ENCODE measurements at regions not wholly inside any gene's neighbourhood (a gene's known extent, or its start where the extent isn't known, plus 50 kb on each side); places are given as distances from the start of the nearest gene placed in this dataset.

DNA sequence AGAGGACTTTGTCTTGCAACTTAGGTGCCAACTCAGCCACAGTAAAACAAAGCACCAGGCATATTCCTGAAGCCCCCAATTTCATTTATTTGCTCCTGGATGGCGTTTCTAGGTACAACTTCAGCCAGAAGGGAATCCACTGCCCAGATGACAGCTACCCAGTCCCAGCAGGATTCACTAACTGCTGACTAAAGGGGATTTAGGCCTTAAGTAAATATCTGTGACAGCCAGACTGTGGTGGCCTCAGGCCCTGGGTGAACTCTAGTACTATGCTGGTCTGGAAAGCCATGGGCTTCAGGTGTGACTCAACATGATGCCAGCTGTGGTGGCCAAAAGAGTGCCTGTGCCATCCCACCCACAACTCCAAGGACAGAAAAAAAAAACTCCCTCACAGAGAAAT is 396.1 kb upstream of the CCNG1 start:
- Histone ChIP-seq H3K27me3 (ENCODE audit: low read length) (no peaks in the 10 kb centered on the region), H3K4me1 (ENCODE audit: low read length) (no peaks in the 10 kb centered on the region), H2AFZ (ENCODE audit: low read length) (no peak overlapping the region), H3K79me2 (ENCODE audit: low read length) (no peaks in the 10 kb centered on the region), H3K9me3 (ENCODE audit: low read length) (no peaks in the 10 kb centered on the region), H3K4me3 (ENCODE audit: low read length) (no peak overlapping the region), H3K9ac (ENCODE audit: low read length) (no peak overlapping the region), H3K27ac (ENCODE audit: low read length) (no peak overlapping the region), H3K9me2 (replicated peaks; ENCODE audit: insufficient read depth, low read length) (no peaks in the 10 kb centered on the region), H3K36me3 (ENCODE audit: insufficient read depth, low read length) (no peaks in the 10 kb centered on the region), H4K20me1 (ENCODE audit: insufficient read depth, low read depth, low read length) (no peaks in the 10 kb centered on the region), H3K4me2 (ENCODE audit: low read depth, low read length, poor library complexity, severe bottlenecking) (no peak overlapping the region)
- DNase-seq = no peak

DNA sequence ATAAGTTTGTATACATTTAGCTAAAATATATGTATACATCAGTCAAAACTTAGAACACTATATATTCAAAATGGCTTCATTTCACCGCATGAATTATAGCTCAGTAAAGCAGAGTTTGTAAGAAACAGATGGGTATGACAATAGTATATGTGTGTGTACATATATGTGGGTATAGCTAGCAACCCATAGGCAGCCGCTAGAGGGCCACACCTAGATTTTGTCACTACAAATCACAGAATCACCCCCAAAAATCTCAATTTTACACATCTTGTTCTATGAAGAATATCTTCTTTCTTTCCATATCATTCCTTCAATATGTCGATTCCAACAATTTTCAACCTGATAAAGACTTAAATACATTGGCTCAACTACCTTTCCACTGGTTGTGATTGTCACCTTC is 357.8 kb upstream of the CCNG1 start:
- no peak overlapping the region for H3K27ac ChIP-seq (ENCODE audit: low read length)
- H3K4me2 ChIP-seq (ENCODE audit: low read depth, low read length, poor library complexity, severe bottlenecking) = no peak overlapping the region
- no peak overlapping the region for H3K9ac ChIP-seq (ENCODE audit: low read length)
- DNase-seq = peak; percentile 73
- H3K27me3 ChIP-seq (ENCODE audit: low read length) = no peaks in the 10 kb centered on the region
- H3K9me3 ChIP-seq (ENCODE audit: low read length) = no peaks in the 10 kb centered on the region
- H3K36me3 ChIP-seq (ENCODE audit: insufficient read depth, low read length) = no peaks in the 10 kb centered on the region
- no peak overlapping the region for H3K4me3 ChIP-seq (ENCODE audit: low read length)
- no peak overlapping the region for H2AFZ ChIP-seq (ENCODE audit: low read length)
- no peaks in the 10 kb centered on the region for H3K4me1 ChIP-seq (ENCODE audit: low read length)
- no peaks in the 10 kb centered on the region for H3K79me2 ChIP-seq (ENCODE audit: low read length)
- no peaks in the 10 kb centered on the region for H4K20me1 ChIP-seq (ENCODE audit: insufficient read depth, low read depth, low read length)
- no peaks in the 10 kb centered on the region for H3K9me2 ChIP-seq (replicated peaks; ENCODE audit: insufficient read depth, low read length)

DNA sequence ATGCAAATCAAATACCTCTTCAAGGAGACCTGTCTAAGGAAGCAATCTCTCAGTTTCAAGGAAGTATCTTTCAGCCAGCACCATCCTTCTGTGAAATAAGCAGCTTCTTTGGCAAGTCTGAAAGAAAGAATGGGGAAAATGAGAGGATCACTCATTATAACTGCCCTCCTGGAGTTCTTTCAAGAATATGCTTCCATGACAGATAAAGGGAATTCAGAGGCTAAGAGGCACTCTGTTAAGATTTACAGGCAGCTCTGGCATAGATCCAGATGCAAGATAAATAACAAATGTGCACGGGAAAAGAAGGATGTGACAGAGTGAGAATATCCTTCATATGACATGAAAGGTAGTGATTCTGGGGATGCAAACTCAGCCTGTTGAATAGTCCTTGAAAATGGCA is 348.2 kb upstream of the CCNG1 start:
- Histone ChIP-seq H3K9me3 (ENCODE audit: low read length) (no peaks in the 10 kb centered on the region), H3K27me3 (ENCODE audit: low read length) (no peaks in the 10 kb centered on the region), H3K9ac (ENCODE audit: low read length) (no peak overlapping the region), H3K36me3 (ENCODE audit: insufficient read depth, low read length) (no peaks in the 10 kb centered on the region), H3K4me2 (ENCODE audit: low read depth, low read length, poor library complexity, severe bottlenecking) (no peak overlapping the region), H3K79me2 (ENCODE audit: low read length) (no peaks in the 10 kb centered on the region), H3K4me1 (ENCODE audit: low read length) (peaks cover 5% of the 10 kb centered on the region), H3K4me3 (ENCODE audit: low read length) (no peak overlapping the region), H3K27ac (ENCODE audit: low read length) (no peak overlapping the region), H2AFZ (ENCODE audit: low read length) (no peak overlapping the region), H3K9me2 (replicated peaks; ENCODE audit: insufficient read depth, low read length) (no peaks in the 10 kb centered on the region), H4K20me1 (ENCODE audit: insufficient read depth, low read depth, low read length) (no peaks in the 10 kb centered on the region)
- DNase-seq = no peak

DNA sequence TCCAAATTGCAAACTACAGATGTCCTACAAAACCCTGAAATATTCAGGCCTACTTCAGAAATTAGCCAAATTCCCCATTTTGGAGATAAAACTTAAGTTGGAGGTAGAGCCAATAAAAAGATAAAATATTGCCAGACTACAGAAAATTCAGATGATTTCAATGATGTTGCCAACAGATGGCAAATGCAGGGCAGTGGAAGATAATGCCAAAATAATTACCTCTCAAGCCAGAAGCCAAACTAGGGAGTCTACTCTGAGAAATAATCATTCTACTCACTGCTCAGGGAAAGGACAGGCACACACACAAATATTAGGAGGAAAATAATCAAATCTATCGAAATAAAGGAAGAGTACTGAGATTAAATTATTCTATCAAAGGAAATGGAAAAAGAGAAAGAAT is 347.5 kb upstream of the CCNG1 start:
- Histone ChIP-seq H2AFZ (ENCODE audit: low read length) (no peak overlapping the region), H3K4me2 (ENCODE audit: low read depth, low read length, poor library complexity, severe bottlenecking) (no peak overlapping the region), H4K20me1 (ENCODE audit: insufficient read depth, low read depth, low read length) (no peaks in the 10 kb centered on the region), H3K9ac (ENCODE audit: low read length) (no peak overlapping the region), H3K79me2 (ENCODE audit: low read length) (no peaks in the 10 kb centered on the region), H3K9me2 (replicated peaks; ENCODE audit: insufficient read depth, low read length) (no peaks in the 10 kb centered on the region), H3K27ac (ENCODE audit: low read length) (no peak overlapping the region), H3K4me1 (ENCODE audit: low read length) (peaks cover 12% of the 10 kb centered on the region), H3K9me3 (ENCODE audit: low read length) (no peaks in the 10 kb centered on the region), H3K36me3 (ENCODE audit: insufficient read depth, low read length) (no peaks in the 10 kb centered on the region), H3K27me3 (ENCODE audit: low read length) (no peaks in the 10 kb centered on the region), H3K4me3 (ENCODE audit: low read length) (no peak overlapping the region)
- no peak for DNase-seq

DNA sequence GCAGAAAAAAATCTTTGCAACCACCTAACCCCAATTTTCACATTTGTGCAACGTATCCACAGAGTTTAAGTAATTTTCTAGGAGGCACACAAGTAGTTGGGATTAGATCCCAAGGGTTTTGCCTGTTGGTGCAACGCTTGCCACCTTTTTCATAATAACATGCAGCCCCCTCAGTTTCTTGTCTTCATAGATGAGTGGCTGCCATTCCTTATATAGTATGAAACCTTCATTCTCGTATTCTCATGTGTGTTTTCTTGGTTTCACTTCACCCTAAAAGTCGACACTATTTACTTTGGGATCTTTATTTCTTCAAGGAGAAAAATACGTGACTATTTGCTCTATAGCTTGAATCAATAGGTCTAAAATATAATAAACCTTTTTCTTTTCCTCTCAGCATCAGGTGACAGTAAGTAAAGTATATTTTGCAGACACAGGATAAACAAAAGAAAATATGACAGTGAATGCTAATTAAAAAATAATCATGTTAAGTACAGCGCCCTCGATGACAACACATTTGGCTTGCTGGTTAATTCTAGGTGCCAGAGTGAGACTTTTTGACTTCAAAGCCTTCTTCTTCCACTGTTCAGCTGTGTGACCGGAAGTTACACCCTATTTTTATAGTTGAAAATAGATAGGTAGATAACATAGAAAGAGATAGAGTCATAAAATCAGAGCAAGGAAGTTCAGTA is 342.8 kb upstream of the CCNG1 start:
- no peak for DNase-seq
- Histone ChIP-seq H3K4me1 (ENCODE audit: low read length) (peaks cover 13% of the 10 kb centered on the region), H3K9ac (ENCODE audit: low read length) (no peak overlapping the region), H3K79me2 (ENCODE audit: low read length) (no peaks in the 10 kb centered on the region), H3K9me2 (replicated peaks; ENCODE audit: insufficient read depth, low read length) (no peaks in the 10 kb centered on the region), H3K36me3 (ENCODE audit: insufficient read depth, low read length) (no peaks in the 10 kb centered on the region), H2AFZ (ENCODE audit: low read length) (no peak overlapping the region), H3K27me3 (ENCODE audit: low read length) (no peaks in the 10 kb centered on the region), H4K20me1 (ENCODE audit: insufficient read depth, low read depth, low read length) (no peaks in the 10 kb centered on the region), H3K4me3 (ENCODE audit: low read length) (no peak overlapping the region), H3K4me2 (ENCODE audit: low read depth, low read length, poor library complexity, severe bottlenecking) (peak overlapping the region; percentile 44), H3K9me3 (ENCODE audit: low read length) (no peaks in the 10 kb centered on the region), H3K27ac (ENCODE audit: low read length) (no peak overlapping the region)

DNA sequence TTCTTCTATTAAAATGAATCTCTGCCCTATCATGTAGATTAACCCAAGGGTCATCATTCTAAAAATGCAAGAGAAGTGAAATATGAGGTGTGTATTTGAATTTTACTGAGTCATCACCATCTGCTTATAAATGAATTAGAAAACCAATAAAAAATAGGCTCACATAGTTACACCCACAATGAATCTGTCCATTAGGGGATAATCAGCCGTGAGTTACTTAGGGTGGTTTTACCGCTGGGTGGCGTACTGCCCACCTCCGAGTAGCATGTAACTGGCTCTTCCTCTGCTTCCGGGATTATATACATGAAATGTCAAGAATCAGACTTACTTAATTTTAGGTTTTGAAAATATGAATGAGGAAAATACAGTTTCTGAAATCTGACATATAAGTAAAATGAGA is 332.9 kb upstream of the CCNG1 start:
- peak; percentile 71 for DNase-seq
- Histone ChIP-seq H3K4me3 (ENCODE audit: low read length) (no peak overlapping the region), H2AFZ (ENCODE audit: low read length) (no peak overlapping the region), H3K27me3 (ENCODE audit: low read length) (no peaks in the 10 kb centered on the region), H3K9ac (ENCODE audit: low read length) (no peak overlapping the region), H3K4me2 (ENCODE audit: low read depth, low read length, poor library complexity, severe bottlenecking) (no peak overlapping the region), H3K36me3 (ENCODE audit: insufficient read depth, low read length) (no peaks in the 10 kb centered on the region), H3K9me2 (replicated peaks; ENCODE audit: insufficient read depth, low read length) (no peaks in the 10 kb centered on the region), H3K27ac (ENCODE audit: low read length) (no peak overlapping the region), H3K79me2 (ENCODE audit: low read length) (no peaks in the 10 kb centered on the region), H3K4me1 (ENCODE audit: low read length) (no peaks in the 10 kb centered on the region), H4K20me1 (ENCODE audit: insufficient read depth, low read depth, low read length) (no peaks in the 10 kb centered on the region), H3K9me3 (ENCODE audit: low read length) (no peaks in the 10 kb centered on the region)

DNA sequence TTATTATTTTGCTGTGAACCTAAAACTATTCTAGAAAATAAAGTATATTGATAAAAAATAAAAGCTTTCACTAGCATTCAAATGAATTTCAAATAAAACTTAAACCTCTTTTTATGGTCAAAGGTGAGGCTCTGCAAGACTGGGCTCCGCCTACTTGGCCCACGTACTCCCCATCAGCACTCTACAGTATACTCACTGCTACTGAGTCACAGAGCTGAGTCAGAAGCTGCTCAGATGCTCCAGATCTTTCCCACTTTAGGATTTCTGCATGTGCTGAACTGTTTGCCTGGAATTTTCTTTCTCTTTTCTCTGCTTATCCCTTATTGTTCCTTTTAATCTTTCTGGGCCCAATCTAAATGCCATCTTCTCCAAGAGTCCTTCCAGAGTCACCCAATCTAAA is 331.9 kb upstream of the CCNG1 start:
- Histone ChIP-seq H3K27ac (ENCODE audit: low read length) (no peak overlapping the region), H3K79me2 (ENCODE audit: low read length) (no peaks in the 10 kb centered on the region), H2AFZ (ENCODE audit: low read length) (no peak overlapping the region), H3K9me3 (ENCODE audit: low read length) (no peaks in the 10 kb centered on the region), H3K4me2 (ENCODE audit: low read depth, low read length, poor library complexity, severe bottlenecking) (no peak overlapping the region), H3K27me3 (ENCODE audit: low read length) (no peaks in the 10 kb centered on the region), H3K9ac (ENCODE audit: low read length) (no peak overlapping the region), H4K20me1 (ENCODE audit: insufficient read depth, low read depth, low read length) (no peaks in the 10 kb centered on the region), H3K9me2 (replicated peaks; ENCODE audit: insufficient read depth, low read length) (no peaks in the 10 kb centered on the region), H3K36me3 (ENCODE audit: insufficient read depth, low read length) (no peaks in the 10 kb centered on the region), H3K4me3 (ENCODE audit: low read length) (no peak overlapping the region), H3K4me1 (ENCODE audit: low read length) (no peaks in the 10 kb centered on the region)
- DNase-seq = no peak

DNA sequence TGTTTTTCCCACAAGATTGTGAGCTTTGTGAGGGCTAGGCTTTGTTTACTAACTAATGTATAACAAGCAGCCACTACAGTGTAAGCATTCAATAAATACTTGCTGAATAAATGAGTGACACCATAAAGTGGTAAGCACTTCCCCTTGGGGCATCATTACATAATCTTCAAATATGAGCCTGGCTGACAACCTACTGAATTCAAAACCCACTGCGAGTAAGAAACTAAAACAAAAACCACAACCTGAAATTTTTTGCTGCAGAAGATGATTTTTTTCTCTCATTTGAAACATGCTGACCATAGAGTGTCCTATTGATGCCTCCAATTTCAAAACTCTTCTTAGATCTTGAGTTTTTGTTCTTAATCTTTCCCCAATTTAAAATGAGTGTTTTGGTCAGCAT is 331.3 kb upstream of the CCNG1 start:
- no peak overlapping the region for H2AFZ ChIP-seq (ENCODE audit: low read length)
- H3K27me3 ChIP-seq (ENCODE audit: low read length) = no peaks in the 10 kb centered on the region
- DNase-seq = no peak
- no peaks in the 10 kb centered on the region for H3K36me3 ChIP-seq (ENCODE audit: insufficient read depth, low read length)
- H3K79me2 ChIP-seq (ENCODE audit: low read length) = no peaks in the 10 kb centered on the region
- H3K9me3 ChIP-seq (ENCODE audit: low read length) = no peaks in the 10 kb centered on the region
- no peaks in the 10 kb centered on the region for H3K4me1 ChIP-seq (ENCODE audit: low read length)
- H3K4me2 ChIP-seq (ENCODE audit: low read depth, low read length, poor library complexity, severe bottlenecking) = no peak overlapping the region
- H3K9ac ChIP-seq (ENCODE audit: low read length) = no peak overlapping the region
- H3K4me3 ChIP-seq (ENCODE audit: low read length) = no peak overlapping the region
- no peaks in the 10 kb centered on the region for H4K20me1 ChIP-seq (ENCODE audit: insufficient read depth, low read depth, low read length)
- H3K9me2 ChIP-seq (replicated peaks; ENCODE audit: insufficient read depth, low read length) = no peaks in the 10 kb centered on the region
- H3K27ac ChIP-seq (ENCODE audit: low read length) = no peak overlapping the region

DNA sequence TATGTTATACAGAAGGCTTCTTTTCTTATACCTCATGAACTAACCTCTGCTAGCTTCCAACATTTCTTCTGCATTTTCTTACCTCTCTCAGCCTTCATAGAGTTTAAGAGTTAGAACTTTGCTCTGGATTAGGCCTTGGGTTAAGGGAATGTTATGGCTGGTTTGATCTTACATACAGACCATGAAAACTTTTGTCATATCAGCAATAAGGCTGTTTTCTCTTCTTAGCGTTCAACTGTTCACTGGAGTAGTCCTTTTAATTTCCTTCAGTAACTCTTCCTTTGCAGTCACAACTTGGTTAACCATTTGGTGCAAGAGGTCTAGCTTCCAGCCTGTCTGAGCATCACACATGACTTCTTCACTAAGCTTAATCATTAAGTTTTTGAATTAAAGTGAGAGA is 329.0 kb upstream of the CCNG1 start:
- Histone ChIP-seq H3K9me2 (replicated peaks; ENCODE audit: insufficient read depth, low read length) (no peaks in the 10 kb centered on the region), H3K27me3 (ENCODE audit: low read length) (no peaks in the 10 kb centered on the region), H4K20me1 (ENCODE audit: insufficient read depth, low read depth, low read length) (no peaks in the 10 kb centered on the region), H2AFZ (ENCODE audit: low read length) (no peak overlapping the region), H3K4me2 (ENCODE audit: low read depth, low read length, poor library complexity, severe bottlenecking) (no peak overlapping the region), H3K36me3 (ENCODE audit: insufficient read depth, low read length) (no peaks in the 10 kb centered on the region), H3K79me2 (ENCODE audit: low read length) (no peaks in the 10 kb centered on the region), H3K4me3 (ENCODE audit: low read length) (no peak overlapping the region), H3K9me3 (ENCODE audit: low read length) (no peaks in the 10 kb centered on the region), H3K9ac (ENCODE audit: low read length) (no peak overlapping the region), H3K27ac (ENCODE audit: low read length) (no peak overlapping the region), H3K4me1 (ENCODE audit: low read length) (no peaks in the 10 kb centered on the region)
- no peak for DNase-seq

All from Karpas-422 (cell line).